SIG-M5 treated with dmso at 0.1 percent for 504 hours (cell line): ENCODE measurements at regions not wholly inside any gene's neighbourhood (a gene's known extent, or its start where the extent isn't known, plus 50 kb on each side); places are given as distances from the start of the nearest gene placed in this dataset.
"Not testable (repeated sequence)": the region's sequence is repeated elsewhere in the genome, so short reads cannot be mapped to it uniquely, and the experiment has no call there.

Experiments used
- DNase-seq: peaks from one replicate; lab custom pipeline; 2025; ENCODE audit not compliant: unreplicated experiment; lab: John Stamatoyannopoulos, UW

- DNase-seq = no peak
Measured at GRCh38 chr6:80940976-80941375, 811.5 kb downstream of the TENT5A start.

DNA sequence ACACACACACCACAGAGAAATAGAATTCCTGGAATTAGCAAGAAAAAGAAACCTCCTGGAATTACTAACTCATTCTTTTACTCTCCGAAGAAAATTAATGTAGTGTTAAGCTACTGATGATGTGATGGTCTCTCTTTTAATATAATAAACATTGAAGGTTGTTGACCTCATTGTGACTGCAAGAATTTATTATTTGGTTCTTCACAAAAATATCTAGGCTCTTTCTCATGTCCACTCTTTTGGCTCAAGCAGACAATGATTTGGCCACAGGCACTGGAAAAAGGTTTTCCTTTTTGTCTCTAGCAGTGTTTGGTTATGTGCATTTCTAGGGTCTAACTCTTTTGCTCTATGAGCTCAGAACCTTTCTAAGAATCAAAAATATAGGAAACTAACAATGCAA lies 811.9 kb downstream of the TENT5A start:
- no peak for DNase-seq

- DNase-seq = no peak
Measured at GRCh38 chr6:80939898-80940297, 812.6 kb downstream of the TENT5A start.

DNA sequence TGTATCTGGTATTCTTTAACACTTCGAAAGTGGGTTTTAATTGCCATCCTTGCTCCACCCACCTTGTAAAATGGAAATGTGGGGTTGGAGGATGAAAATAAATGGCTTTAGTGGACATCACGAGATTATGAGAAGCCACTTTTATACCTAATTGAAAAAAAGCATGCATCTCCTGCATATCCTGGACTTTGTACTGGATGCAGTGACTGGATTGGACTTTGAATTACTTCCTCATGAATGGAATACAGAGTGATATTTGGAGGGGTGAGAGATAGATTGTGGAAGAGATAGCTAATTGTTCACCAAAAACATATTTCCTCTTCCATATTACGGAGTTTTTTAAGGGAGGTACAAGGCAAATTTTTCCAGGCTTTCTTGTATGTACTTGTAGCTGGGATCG lies 813.0 kb downstream of the TENT5A start:
- DNase-seq = no peak

DNA sequence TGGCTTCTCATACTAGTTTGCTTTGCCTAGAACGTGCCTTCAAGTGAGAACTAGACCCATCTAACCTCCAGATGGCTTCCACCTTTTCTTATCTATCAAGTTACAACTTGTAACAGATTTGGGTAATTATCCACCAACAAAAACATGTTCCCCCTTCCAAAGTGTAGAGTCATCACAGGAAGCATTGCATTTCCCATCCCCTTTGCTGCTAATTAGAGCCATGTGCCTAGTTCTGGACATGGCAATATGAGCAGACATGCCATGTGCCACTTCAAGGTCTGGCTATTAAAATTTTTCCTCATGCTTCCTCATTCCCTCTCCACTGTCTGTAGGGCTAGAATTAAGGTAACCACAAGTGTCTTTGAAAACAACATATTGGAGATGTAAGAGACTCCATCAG lies 814.4 kb downstream of the TENT5A start:
- DNase-seq = no peak

GRCh38 chr6:80932359-80932758 lies 820.1 kb downstream of the TENT5A start:
- no peak for DNase-seq

DNA sequence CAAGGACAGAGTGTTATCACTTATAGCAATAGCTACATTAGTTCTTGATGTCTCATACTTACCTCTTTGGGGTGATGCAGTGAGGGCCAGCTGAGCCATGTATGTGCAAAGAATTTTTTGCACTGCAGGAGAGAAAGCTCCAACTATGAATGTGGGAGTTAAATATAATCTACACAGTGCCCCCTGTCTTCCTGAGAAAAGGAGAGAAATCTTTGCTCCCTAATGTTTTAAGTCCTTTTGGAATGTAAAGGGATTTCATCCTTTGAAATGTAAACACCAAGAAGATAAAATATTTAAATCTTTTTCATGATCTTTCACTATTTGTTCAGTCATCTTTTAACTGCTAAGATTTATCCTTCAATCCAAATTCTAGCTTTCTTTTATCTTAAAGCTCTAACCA lies 822.1 kb downstream of the TENT5A start:
- DNase-seq = no peak

DNA sequence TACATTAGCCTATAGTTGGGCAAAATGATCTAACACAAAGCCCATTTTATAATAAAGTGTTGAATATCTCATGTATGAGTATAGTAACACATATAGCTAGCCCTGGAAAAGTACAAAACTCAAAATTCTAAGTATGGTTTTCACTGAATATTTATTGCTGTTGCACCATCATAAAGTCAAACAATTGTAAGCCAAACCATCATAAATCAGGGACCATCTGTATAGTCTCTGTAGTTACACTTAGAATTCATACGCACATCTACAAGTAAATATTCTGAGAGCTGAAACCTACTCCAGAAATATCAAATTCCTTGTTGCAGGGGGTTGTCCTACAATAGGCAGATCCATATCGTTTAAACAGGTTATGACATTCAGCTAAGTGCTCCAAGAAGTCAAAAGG lies 817.3 kb downstream of the BCKDHB start:
- no peak for DNase-seq

DNA sequence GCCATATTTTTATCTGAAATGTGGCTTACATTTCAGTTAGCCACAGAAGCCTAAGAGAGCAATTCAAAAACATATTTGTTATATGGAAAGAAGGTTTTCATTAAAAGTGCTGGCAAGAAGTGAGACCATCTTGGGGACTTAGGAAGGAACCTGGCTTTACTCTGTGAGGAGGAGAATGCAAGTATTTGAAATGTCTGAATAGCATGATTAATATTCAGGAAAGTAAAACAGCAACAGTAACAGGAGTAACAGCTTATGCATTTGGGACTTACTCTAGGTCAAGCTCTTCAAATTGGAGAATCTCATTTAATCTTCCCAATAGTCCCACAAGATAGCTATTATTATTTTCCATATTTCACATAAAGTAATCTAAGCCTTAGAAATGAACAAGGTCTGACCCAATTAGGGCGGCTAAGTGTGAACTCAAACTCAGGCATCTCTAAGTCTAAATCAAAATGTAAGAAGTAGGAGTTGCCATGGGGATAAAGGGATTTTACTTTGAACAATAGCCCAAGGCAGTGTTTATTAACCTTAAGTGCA lies 816.5 kb downstream of the BCKDHB start:
- no peak for DNase-seq

DNA sequence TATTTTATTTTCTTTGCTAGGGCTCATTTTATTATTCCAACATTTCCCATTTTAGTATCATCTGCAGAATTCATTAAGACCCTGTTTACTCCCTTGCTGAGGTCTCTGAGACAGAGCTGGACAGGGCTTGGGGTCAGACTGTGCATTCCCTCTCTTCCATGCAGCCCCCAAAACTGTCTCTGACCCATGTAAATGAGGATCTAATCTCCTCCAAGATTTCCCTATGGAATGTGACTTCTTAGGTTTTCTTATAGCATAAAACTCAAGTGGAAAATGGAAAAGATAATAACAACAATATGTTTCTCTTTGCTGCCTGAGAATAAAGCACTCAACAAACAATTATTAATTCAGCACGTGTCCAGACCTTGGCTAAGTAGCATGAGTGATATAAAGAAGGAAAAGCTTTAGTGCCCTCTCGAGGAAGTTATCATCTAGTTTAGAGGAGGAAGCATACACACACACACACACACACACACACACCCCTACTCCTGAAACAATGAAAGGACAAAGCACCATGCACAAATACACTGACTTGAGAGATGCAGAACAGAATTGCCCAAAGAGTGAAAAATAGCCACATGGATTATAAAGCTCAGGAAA lies 815.5 kb downstream of the BCKDHB start:
- DNase-seq = no peak

DNA sequence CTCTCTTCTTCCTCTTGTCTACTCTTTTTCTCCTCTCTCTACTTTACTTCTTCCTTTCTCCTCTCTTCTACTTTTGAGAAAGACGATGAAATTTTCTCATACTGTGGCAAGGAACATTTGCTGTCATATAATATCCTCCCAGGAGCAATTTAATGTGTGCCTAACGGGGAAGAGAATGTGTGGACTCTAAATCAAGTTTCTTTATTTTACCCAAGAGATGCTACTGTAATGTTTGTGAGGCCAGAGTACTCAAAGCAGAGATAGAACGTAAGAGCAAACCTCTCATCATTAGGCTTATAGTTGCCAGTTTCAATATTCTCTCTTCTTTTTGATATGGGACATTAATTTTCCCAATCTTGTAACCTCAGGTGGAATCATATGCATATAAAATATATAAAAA lies 801.4 kb downstream of the BCKDHB start:
- DNase-seq = no peak

DNA sequence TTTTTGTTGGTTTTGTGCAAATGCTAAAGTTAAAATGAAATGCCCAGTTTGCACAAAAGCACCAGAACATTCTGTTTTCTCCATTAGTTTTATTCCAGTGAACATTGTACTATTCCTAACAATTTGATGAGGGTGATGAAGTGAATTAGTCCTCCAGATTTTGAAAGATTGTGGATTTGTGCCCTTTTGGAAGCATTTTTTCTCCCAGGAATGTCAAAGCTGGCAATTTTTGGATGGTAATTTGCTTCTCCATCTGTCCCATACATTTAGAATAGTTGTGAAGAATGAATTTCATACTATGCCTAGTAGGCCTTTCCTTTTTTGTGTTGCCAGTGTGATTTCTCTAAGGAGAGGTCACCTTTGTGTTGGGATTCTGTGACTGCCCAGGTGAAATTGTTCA lies 797.2 kb downstream of the BCKDHB start:
- DNase-seq = no peak

- DNase-seq = no peak
Measured at GRCh38 chr6:80886475-80886874, 780.0 kb downstream of the BCKDHB start.

DNA sequence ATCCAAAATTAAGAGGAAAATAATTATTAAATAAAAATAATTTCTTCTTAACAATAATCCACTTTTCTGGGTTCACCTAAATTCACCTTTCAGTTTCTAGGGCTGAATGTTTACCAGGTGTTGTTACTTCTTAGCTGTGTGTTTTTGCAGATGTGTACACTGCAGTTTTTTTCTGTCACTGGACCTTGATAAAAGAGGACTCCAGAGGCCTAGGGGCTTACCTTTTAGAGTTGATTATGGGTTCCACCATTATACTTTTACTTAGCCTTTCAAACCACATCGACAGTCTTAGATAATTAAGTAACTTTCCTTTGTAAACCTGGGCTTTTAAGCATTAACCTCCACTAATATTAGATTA lies 766.5 kb downstream of the BCKDHB start:
- no peak for DNase-seq

DNA sequence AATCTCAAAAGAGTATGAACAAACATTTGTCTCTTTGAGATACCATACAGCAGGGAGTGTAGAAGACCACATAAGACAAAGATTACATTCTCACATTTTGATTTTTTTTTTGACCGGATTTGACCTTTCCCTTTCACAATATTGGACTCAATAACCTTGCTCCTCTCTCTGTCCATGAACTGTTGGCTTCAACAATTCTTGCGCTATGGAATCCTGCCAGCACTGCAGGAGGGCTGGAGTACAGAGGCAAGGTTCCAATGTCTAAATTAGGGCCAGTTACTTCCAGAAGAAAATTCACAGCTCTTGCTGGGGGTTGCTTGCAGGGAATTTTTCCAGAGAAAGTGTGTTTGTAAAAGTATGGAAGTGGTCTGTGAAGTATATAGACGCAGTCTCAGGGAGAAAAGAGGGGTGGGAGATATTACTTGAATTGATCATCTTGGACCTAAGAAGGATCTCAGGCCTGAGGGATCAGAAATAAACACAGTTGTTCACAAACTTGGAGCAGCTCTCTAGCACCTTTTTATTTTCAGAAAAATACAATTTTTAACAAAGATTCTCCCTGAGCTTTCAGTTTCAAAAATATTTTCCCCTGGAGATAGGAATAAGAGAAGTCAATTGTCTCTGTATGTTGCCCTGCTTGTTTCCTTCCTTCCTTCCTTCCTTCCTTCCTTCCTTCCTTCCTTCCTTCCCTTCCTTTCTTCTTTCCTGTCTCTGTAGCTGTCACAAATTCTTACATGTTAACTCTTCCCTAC lies 765.9 kb downstream of the BCKDHB start:
- no peak for DNase-seq

GRCh38 chr6:80862756-80863155 lies 756.3 kb downstream of the BCKDHB start:
- no peak for DNase-seq

DNA sequence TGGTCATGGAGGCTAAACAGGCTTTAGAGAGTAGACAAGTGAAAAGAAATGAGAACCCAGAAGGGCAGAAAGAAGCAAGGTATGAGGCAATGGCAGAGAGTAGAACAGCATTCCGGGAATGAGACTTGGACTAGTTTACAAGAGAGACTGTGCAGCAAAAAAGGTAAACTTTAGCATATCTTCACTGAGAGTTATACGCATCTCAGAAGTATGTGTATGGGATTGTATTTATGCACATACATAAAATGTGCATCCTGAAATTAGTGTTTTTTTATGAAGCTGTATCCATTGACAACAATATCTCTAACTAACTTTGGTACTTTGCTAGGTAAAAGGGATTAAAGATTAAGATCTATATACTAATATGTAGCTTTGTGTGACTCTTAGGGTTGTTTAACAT lies 753.6 kb downstream of the BCKDHB start:
- no peak for DNase-seq

DNA sequence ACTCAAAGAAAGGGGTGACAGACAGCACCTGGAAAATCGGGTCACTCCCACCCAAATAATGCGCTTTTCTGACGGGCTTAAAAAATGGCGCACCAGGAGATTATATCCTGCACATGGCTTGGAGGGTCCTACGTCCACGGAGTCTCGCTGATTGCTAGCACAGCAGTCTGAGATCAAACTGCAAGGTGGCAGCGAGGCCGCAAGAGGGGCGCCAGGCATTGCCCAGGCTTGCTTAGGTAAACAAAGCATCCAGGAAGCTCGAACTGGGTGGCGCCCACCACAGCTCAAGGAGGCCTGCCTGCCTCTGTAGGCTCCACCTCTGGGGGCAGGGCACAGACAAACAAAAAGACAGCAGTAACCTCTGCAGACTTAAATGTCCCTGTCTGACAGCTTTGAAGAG lies 741.5 kb downstream of the BCKDHB start:
- not testable (repeated sequence) for DNase-seq

- DNase-seq = no peak
Measured at GRCh38 chr6:80832337-80832736, 725.9 kb downstream of the BCKDHB start.

DNA sequence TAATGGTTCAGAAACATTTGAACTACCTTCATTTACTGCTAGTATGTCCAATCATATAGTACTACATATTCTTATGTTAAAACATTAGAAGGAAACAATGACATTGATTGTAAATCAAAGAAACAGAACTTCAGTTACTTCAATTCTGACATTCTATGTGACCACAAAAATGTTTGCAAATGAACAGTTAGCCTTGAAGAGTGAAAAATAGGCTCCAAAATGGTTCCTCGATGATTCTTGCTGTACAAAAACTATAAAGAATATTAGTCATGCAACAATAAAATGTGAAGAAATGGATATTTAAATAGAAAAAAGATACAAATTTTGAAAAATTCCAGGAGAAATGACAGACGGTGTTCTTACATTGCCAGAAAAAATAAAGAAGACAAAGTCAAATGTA lies 686.9 kb downstream of the BCKDHB start:
- no peak for DNase-seq

DNA sequence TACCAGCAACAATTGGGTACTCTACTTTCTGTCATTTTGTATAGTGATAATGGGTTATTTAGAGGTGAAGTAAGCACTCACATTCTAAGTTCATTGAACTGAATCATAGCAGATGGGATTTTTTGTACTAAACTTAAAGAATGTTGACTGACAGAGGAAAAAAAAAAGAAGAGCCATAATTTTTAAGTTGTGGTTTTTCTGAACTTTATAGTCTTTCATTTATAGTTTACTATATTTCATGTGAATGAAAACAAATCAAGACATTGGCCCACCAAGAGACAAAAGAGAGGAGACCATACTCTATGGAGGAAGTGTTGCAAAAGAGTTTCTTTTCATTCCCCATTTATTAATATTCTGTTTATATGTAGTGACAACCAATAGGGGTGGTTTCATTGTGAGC lies 685.7 kb downstream of the BCKDHB start:
- no peak for DNase-seq

- DNase-seq = no peak
Measured at GRCh38 chr6:80789912-80790570, 683.6 kb downstream of the BCKDHB start.
